CD4-positive, alpha-beta T cell (primary cell): ENCODE measurements at regions not wholly inside any gene's neighbourhood (a gene's known extent, or its start where the extent isn't known, plus 50 kb on each side); places are given as distances from the start of the nearest gene placed in this dataset.

Experiments used
- ATAC-seq: fragments of 200-7000 bp; cut with Tn5 transposase; one replicate; pipeline ENCODE4 v1.10.0; 2022; ENCODE audit warnings: mild to moderate bottlenecking; ENCODE audit not compliant: poor library complexity
- CTCF ChIA-PET: fragments of 350-600 bp; sonication (Branson Sonifier 250); formaldehyde crosslinking; loops from one replicate; lab custom pipeline; 2021; ENCODE audit warnings: antibody characterized with exemption, inconsistent platforms; lab: Charles Lee
- POLR2A ChIA-PET: fragments of 350-600 bp; sonication (Branson Sonifier 250); formaldehyde crosslinking; loops from one replicate; lab custom pipeline; 2021; ENCODE audit warnings: antibody characterized with exemption, inconsistent platforms; lab: Charles Lee
- DNase-seq, 14 experiments: peaks; one replicate each; pipeline ENCODE4 v3.0.0-alpha.2; 2013 to 2020; ENCODE audit warnings: mixed read lengths in 2 of 14
- H3K27ac ChIP-seq, 2 donors: one replicate each; pipeline versions ENCODE4 v1.5.1 to v1.7.0; 2013; ENCODE audit warnings: low read length in 2 of 2, low read depth in 1 of 2, mild to moderate bottlenecking in 1 of 2
- H3K27me3 ChIP-seq, 2 experiments: 1 replicate in 1 of 2; 2 replicates in 1 of 2; pipeline versions ENCODE4 v1.6.1 to v1.7.0; 2013; ENCODE audit warnings: low read length in 2 of 2, control low read depth in 1 of 2, mild to moderate bottlenecking in 1 of 2, moderate library complexity in 1 of 2; ENCODE audit not compliant: insufficient read depth in 2 of 2, control insufficient read depth in 1 of 2
- H3K36me3 ChIP-seq: one replicate; pipeline ENCODE4 v1.6.1; 2013; ENCODE audit warnings: low read length, control low read depth; ENCODE audit not compliant: insufficient read depth
- H3K4me1 ChIP-seq: one replicate; pipeline ENCODE4 v1.6.1; 2013; ENCODE audit warnings: low read length, control low read depth; ENCODE audit not compliant: insufficient read depth
- H3K4me3 ChIP-seq: one replicate; pipeline ENCODE4 v1.5.1; 2013; ENCODE audit warnings: mild to moderate bottlenecking, low read length, moderate library complexity
- H3K9me3 ChIP-seq, 2 experiments: 1 replicate in 1 of 2; 2 replicates in 1 of 2; pipeline versions ENCODE4 v1.6.1 to v1.7.0; 2013; ENCODE audit warnings: low read length in 2 of 2, mild to moderate bottlenecking in 2 of 2, control low read depth in 1 of 2, moderate library complexity in 1 of 2; ENCODE audit not compliant: control insufficient read depth in 1 of 2, insufficient read depth in 1 of 2
- H3K27ac Mint-ChIP-seq: one replicate; pipeline ENCODE4 v1.8.0; 2020; ENCODE audit warnings: mixed read lengths
- H3K27me3 Mint-ChIP-seq: one replicate; pipeline ENCODE4 v1.8.0; 2021; ENCODE audit warnings: mixed read lengths
- H3K36me3 Mint-ChIP-seq: one replicate; pipeline ENCODE4 v1.8.0; 2021; ENCODE audit warnings: low read depth, mixed read lengths
- H3K4me1 Mint-ChIP-seq: one replicate; pipeline ENCODE4 v1.8.0; 2021; ENCODE audit warnings: low read depth, mixed read lengths
- H3K4me3 Mint-ChIP-seq: one replicate; pipeline ENCODE4 v1.8.0; 2020; ENCODE audit warnings: mild to moderate bottlenecking, mixed read lengths
- H3K9me3 Mint-ChIP-seq: one replicate; pipeline ENCODE4 v1.8.0; 2020; ENCODE audit warnings: mixed read lengths
- CTCF ChIP-seq: fragments of 200-600 bp; IDR thresholded peaks from one replicate; pipeline ENCODE4 v1.8.0; 2022; ENCODE audit warnings: antibody characterized with exemption, mild to moderate bottlenecking
- intact Hi-C, 2 experiments: fragments of 100-400 bp; cut with DNase I in 1 of 2; cut with micrococcal nuclease in 1 of 2; formaldehyde crosslinking; loops; one replicate each; pipeline versions ENCODE4 v1.15.1 to v1.9.0; 2023 to 2025; cut with DNase I, micrococcal nuclease

GRCh38 chr11:110763249-110764011, 51.2 kb upstream of the ARHGAP20 start:
- H3K4me1 Mint-ChIP-seq = no peaks in the 10 kb centered on the region
- Histone ChIP-seq H3K36me3 (no peaks in the 10 kb centered on the region), H3K27me3 (no peaks in the 10 kb centered on the region), H3K9me3 (no peaks in the 10 kb centered on the region), H3K27ac (no peak overlapping the region), H3K4me3 (no peak overlapping the region), H3K4me1 (no peaks in the 10 kb centered on the region)
- no peaks in the 10 kb centered on the region for H3K36me3 Mint-ChIP-seq
- ATAC-seq (no peak), DNase-seq (no peak)
- TF ChIP-seq CTCF = no peak
- no peak overlapping the region for H3K4me3 Mint-ChIP-seq
- ChIA-PET POLR2A (no interaction called here), CTCF (no interaction called here)
- intact Hi-C loops = no loop called here
- H3K9me3 Mint-ChIP-seq = no peaks in the 10 kb centered on the region
- peaks cover 28% of the 10 kb centered on the region for H3K27me3 Mint-ChIP-seq
- no peak overlapping the region for H3K27ac Mint-ChIP-seq

- H3K4me1 ChIP-seq = no peaks in the 10 kb centered on the region
- Mint-ChIP-seq H3K36me3 (no peaks in the 10 kb centered on the region), H3K4me3 (no peak overlapping the region), H3K27ac (no peak overlapping the region), H3K9me3 (no peaks in the 10 kb centered on the region), H3K27me3 (peaks cover 34% of the 10 kb centered on the region), H3K4me1 (no peaks in the 10 kb centered on the region)
- CTCF ChIA-PET = no interaction called here
- H3K4me3 ChIP-seq = no peak overlapping the region
- no peak for DNase-seq
- POLR2A ChIA-PET = no interaction called here
- H3K27ac ChIP-seq = no peak overlapping the region
- intact Hi-C loops = no loop called here
- no peak for TF ChIP-seq CTCF
- ATAC-seq = no peak
- H3K27me3 ChIP-seq = no peaks in the 10 kb centered on the region
- no peaks in the 10 kb centered on the region for H3K9me3 ChIP-seq
- H3K36me3 ChIP-seq = no peaks in the 10 kb centered on the region
These were observed 50.4 kb upstream of the ARHGAP20 start for GRCh38 chr11:110762590-110762989.
